Activated naive CD8-positive, alpha-beta T cell treated with anti-CD3 and anti-CD28 coated beads, Interleukin-2, amount 50 U/mL, for 24 hours (primary cell): ENCODE measurements at regions not wholly inside any gene's neighbourhood (a gene's known extent, or its start where the extent isn't known, plus 50 kb on each side); places are given as distances from the start of the nearest gene placed in this dataset.

Experiments used
- ATAC-seq: fragments of 150-1000 bp; cut with Tn5 transposase; one replicate; pipeline ENCODE4 v1.10.0; 2021
- DNase-seq: peaks from one replicate; pipeline ENCODE4 v3.0.0; 2021
- H3K27ac Mint-ChIP-seq: one replicate; pipeline ENCODE4 v1.8.0; 2021; ENCODE audit warnings: mild to moderate bottlenecking, mixed read lengths
- H3K27me3 Mint-ChIP-seq: one replicate; pipeline ENCODE4 v1.8.0; 2021; ENCODE audit warnings: mixed read lengths
- H3K36me3 Mint-ChIP-seq: one replicate; pipeline ENCODE4 v1.8.0; 2021; ENCODE audit warnings: low read depth, mixed read lengths
- H3K4me1 Mint-ChIP-seq: one replicate; pipeline ENCODE4 v1.8.0; 2021; ENCODE audit warnings: mixed read lengths
- H3K4me3 Mint-ChIP-seq: one replicate; pipeline ENCODE4 v1.8.0; 2021; ENCODE audit warnings: mild to moderate bottlenecking, moderate library complexity, mixed read lengths
- H3K9me3 Mint-ChIP-seq: one replicate; pipeline ENCODE4 v1.8.0; 2021; ENCODE audit warnings: mixed read lengths

DNA sequence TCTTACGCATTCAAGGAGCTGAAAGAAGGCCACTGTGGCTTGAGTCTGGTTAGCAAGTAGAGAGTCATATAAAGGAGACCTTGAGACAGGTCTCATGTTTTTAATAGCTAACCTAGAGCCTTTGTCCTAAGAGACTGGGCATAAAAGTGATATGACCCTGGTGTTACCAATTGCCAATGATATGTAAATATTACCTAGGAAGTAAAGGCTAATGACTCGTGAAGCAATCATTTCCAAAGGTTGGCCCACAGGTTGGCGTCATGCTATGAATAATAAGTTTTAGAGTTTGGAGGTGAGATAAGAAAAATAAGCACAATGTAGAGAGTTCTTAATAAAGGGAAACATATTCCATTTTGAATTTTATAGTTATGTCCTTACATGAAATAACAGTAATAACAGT, 116.6 kb upstream of the PLEKHA5 start:
- no peak for DNase-seq
- H3K9me3 Mint-ChIP-seq = no peaks in the 10 kb centered on the region
- no peaks in the 10 kb centered on the region for H3K27me3 Mint-ChIP-seq
- no peaks in the 10 kb centered on the region for H3K36me3 Mint-ChIP-seq
- no peaks in the 10 kb centered on the region for H3K4me1 Mint-ChIP-seq
- no peak overlapping the region for H3K4me3 Mint-ChIP-seq
- ATAC-seq = no peak
- H3K27ac Mint-ChIP-seq = no peak overlapping the region

DNA sequence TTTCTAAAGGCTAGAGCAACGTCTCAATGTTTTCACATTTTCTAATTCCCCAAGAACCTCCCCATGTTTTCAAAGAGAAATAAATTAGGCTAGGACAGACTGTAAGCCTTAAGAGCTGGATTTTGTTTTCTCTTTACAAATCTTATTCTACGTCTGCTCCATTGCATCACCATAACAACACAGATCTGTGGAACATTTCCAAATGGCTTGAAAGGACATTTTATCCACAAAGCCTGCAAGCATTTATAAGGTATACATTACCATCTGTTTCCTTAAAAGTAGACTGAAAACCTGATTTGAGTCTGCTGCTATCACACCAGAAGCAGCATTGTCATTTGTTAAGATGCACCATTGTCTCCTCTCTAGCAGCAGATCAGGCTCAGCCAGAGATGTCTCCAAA, 115.3 kb upstream of the PLEKHA5 start:
- no peaks in the 10 kb centered on the region for H3K36me3 Mint-ChIP-seq
- ATAC-seq = no peak
- H3K27ac Mint-ChIP-seq = no peak overlapping the region
- no peak overlapping the region for H3K4me3 Mint-ChIP-seq
- no peaks in the 10 kb centered on the region for H3K4me1 Mint-ChIP-seq
- no peaks in the 10 kb centered on the region for H3K9me3 Mint-ChIP-seq
- no peaks in the 10 kb centered on the region for H3K27me3 Mint-ChIP-seq
- DNase-seq = no peak

GRCh38 chr12:19015285-19015684, 114.2 kb upstream of the PLEKHA5 start:
- Mint-ChIP-seq H3K36me3 (no peaks in the 10 kb centered on the region), H3K9me3 (no peaks in the 10 kb centered on the region), H3K4me3 (no peak overlapping the region), H3K27ac (no peak overlapping the region), H3K27me3 (no peaks in the 10 kb centered on the region), H3K4me1 (no peaks in the 10 kb centered on the region)
- DNase-seq (no peak), ATAC-seq (no peak)

DNA sequence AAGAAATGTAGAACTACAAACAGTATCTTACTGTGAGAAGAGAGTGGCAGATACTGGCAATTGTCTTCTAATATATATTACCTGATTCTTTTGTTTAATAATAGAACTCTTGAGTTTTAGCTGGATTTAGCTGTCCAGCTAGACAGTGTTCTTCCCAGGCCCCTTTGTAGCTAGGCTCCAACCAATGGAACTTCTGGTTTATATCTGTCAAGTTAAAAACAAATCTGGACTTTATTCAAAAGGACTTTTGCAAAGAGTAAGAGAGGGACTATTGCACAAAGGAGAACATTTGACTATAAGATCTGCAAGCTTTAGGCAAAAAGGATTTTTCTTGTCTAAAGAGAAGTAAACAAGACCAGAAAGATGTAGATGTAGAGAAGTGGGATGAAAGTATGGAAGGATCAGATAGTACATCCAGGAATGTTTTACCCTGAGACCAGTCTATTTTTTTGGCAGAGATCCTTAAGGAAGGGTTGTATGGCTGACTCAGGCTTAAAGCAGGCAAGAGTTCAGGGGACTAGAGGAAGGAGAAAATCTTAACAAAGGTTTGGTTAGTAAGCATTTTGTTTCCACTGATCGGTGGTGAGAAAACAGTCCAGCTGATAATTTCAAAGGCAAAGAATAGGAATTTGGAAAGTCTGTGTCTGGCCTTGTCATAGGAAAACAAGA, 111.1 kb upstream of the PLEKHA5 start:
- Mint-ChIP-seq H3K27ac (no peak overlapping the region), H3K4me3 (no peak overlapping the region), H3K9me3 (no peaks in the 10 kb centered on the region), H3K27me3 (no peaks in the 10 kb centered on the region), H3K4me1 (no peaks in the 10 kb centered on the region), H3K36me3 (no peaks in the 10 kb centered on the region)
- ATAC-seq = no peak
- DNase-seq = no peak

DNA sequence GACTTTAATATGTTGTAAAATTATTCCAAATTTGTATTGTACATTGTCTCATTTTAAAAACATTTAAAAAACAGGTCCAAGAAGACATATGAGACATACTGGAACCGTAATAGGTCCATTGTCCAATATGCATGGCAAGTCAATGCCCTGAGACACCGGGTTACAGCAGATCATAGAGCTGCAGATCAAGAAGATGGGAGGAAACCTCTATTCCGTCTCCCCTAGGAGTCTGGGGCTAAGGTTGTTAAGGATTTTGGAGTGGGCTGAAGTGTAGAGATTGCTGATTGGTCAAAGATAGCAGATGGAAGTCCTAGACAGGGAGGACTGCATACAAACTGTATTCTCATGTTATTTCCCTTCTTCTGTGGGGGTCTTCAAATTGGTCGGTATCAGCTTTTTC, 108.3 kb upstream of the PLEKHA5 start:
- Mint-ChIP-seq H3K27me3 (no peaks in the 10 kb centered on the region), H3K4me3 (no peak overlapping the region), H3K27ac (no peak overlapping the region)

DNA sequence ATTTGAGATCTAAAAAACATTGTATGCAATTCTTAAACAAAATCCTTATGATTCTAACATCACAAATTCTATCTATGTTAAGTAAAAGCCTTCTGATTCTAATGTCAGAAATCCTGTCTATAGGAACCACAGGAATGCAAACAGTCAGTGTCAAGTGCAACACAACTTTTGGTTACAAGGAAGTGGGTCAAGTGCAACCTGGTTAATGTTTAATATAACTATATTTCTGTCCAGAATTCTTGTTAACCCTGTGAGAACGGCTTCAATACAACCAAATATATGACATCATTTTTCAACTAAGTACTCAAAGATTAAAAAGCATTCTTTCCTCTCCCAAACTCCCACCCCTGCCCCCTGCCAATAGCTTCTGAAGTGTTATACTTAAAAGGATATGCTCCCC, 107.9 kb upstream of the PLEKHA5 start:
- no peak for DNase-seq
- H3K4me3 Mint-ChIP-seq = no peak overlapping the region
- H3K27ac Mint-ChIP-seq = no peak overlapping the region
- no peaks in the 10 kb centered on the region for H3K4me1 Mint-ChIP-seq
- no peaks in the 10 kb centered on the region for H3K27me3 Mint-ChIP-seq
- no peak for ATAC-seq
- H3K36me3 Mint-ChIP-seq = no peaks in the 10 kb centered on the region
- H3K9me3 Mint-ChIP-seq = no peaks in the 10 kb centered on the region

More for the DNA sequence above, 108.3 kb upstream of the PLEKHA5 start:
- DNase-seq = no peak
- no peaks in the 10 kb centered on the region for H3K9me3 Mint-ChIP-seq
- no peak for ATAC-seq
- H3K4me1 Mint-ChIP-seq = no peaks in the 10 kb centered on the region
- no peaks in the 10 kb centered on the region for H3K36me3 Mint-ChIP-seq

- no peak overlapping the region for H3K27ac Mint-ChIP-seq
Observed at GRCh38 chr12:19025582-19025981, 104.0 kb upstream of the PLEKHA5 start.

DNA sequence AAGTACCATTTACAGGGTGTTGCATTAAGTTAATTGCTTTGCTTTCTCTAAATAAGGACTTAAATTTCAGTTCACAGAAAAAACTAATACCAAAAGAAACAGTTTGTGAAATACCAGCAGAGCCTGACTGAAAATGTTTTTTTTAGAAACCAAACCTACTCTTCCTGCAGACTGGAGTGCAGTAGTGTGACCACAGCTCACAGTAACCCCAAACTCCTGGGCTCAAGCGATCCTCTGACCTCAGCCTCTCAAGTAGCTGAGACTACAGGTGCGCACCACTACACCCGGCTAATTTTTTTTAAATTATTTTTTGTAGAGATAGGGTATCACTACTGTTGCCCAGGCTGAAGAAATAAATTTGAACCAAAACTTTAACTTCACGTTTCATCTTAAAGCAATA, 103.5 kb upstream of the PLEKHA5 start:
- ATAC-seq = no peak
- Mint-ChIP-seq H3K27me3 (no peaks in the 10 kb centered on the region), H3K4me1 (no peaks in the 10 kb centered on the region), H3K27ac (no peak overlapping the region), H3K9me3 (no peaks in the 10 kb centered on the region), H3K4me3 (no peak overlapping the region), H3K36me3 (no peaks in the 10 kb centered on the region)
- no peak for DNase-seq

More at GRCh38 chr12:19025582-19025981, 104.0 kb upstream of the PLEKHA5 start:
- no peak for DNase-seq
- no peak overlapping the region for H3K4me3 Mint-ChIP-seq
- H3K36me3 Mint-ChIP-seq = no peaks in the 10 kb centered on the region
- no peaks in the 10 kb centered on the region for H3K9me3 Mint-ChIP-seq
- no peak for ATAC-seq
- H3K27me3 Mint-ChIP-seq = no peaks in the 10 kb centered on the region
- no peaks in the 10 kb centered on the region for H3K4me1 Mint-ChIP-seq

- ATAC-seq (no peak), DNase-seq (no peak)
- H3K9me3 Mint-ChIP-seq = no peaks in the 10 kb centered on the region
- H3K36me3 Mint-ChIP-seq = no peaks in the 10 kb centered on the region
- H3K27me3 Mint-ChIP-seq = no peaks in the 10 kb centered on the region
- H3K4me1 Mint-ChIP-seq = no peaks in the 10 kb centered on the region
- no peak overlapping the region for H3K27ac Mint-ChIP-seq
- no peak overlapping the region for H3K4me3 Mint-ChIP-seq
Observed at GRCh38 chr12:19026614-19027488, 102.7 kb upstream of the PLEKHA5 start.

GRCh38 chr12:19030180-19030579, 99.4 kb upstream of the PLEKHA5 start:
- Mint-ChIP-seq H3K9me3 (peaks cover 12% of the 10 kb centered on the region), H3K27ac (no peak overlapping the region), H3K27me3 (no peaks in the 10 kb centered on the region), H3K4me3 (no peak overlapping the region), H3K36me3 (no peaks in the 10 kb centered on the region), H3K4me1 (no peaks in the 10 kb centered on the region)
- no peak for ATAC-seq
- DNase-seq = no peak

- H3K27me3 Mint-ChIP-seq = no peaks in the 10 kb centered on the region
- H3K9me3 Mint-ChIP-seq = peaks cover 12% of the 10 kb centered on the region
- H3K27ac Mint-ChIP-seq = no peak overlapping the region
- H3K36me3 Mint-ChIP-seq = no peaks in the 10 kb centered on the region
- H3K4me3 Mint-ChIP-seq = no peak overlapping the region
- ATAC-seq (no peak), DNase-seq (no peak)
- H3K4me1 Mint-ChIP-seq = no peaks in the 10 kb centered on the region
Observed at GRCh38 chr12:19030603-19031002, 98.9 kb upstream of the PLEKHA5 start.

DNA sequence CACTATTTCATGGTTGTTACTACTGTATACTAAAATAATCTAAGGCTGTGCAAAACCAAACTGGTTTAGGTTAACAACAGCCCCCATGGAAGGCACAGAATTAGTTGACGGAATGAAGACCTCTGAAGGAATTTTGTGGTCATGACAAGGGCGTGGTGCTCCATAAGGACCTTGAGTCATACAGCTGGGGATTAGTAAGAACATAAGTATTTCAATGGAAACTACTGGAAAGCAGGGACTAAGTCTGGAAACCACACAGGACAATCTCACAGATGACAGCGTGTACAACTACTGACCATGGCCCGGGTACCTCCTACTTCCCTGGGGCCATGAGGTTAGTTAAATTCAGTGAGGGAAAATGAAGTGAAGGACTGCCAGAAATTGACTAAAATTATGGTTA, 98.5 kb upstream of the PLEKHA5 start:
- H3K4me3 Mint-ChIP-seq = no peak overlapping the region
- ATAC-seq = no peak

GRCh38 chr12:19032826-19033225, 96.7 kb upstream of the PLEKHA5 start:
- H3K4me1 Mint-ChIP-seq = no peaks in the 10 kb centered on the region
- peaks cover 12% of the 10 kb centered on the region for H3K9me3 Mint-ChIP-seq
- DNase-seq = no peak
- peaks cover 2% of the 10 kb centered on the region for H3K27me3 Mint-ChIP-seq
- H3K36me3 Mint-ChIP-seq = no peaks in the 10 kb centered on the region
- ATAC-seq = no peak
- no peak overlapping the region for H3K4me3 Mint-ChIP-seq
- H3K27ac Mint-ChIP-seq = no peak overlapping the region

More for the DNA sequence above, 98.5 kb upstream of the PLEKHA5 start:
- H3K9me3 Mint-ChIP-seq = peaks cover 12% of the 10 kb centered on the region
- no peaks in the 10 kb centered on the region for H3K36me3 Mint-ChIP-seq
- no peak for DNase-seq
- no peak overlapping the region for H3K27ac Mint-ChIP-seq
- H3K4me1 Mint-ChIP-seq = no peaks in the 10 kb centered on the region
- H3K27me3 Mint-ChIP-seq = peaks cover 2% of the 10 kb centered on the region

- ATAC-seq = no peak
- H3K9me3 Mint-ChIP-seq = peaks cover 12% of the 10 kb centered on the region
- H3K27me3 Mint-ChIP-seq = peaks cover 2% of the 10 kb centered on the region
- H3K36me3 Mint-ChIP-seq = no peaks in the 10 kb centered on the region
- no peak overlapping the region for H3K4me3 Mint-ChIP-seq
- no peaks in the 10 kb centered on the region for H3K4me1 Mint-ChIP-seq
- H3K27ac Mint-ChIP-seq = no peak overlapping the region
- no peak for DNase-seq
Observed at GRCh38 chr12:19033244-19033643, 96.3 kb upstream of the PLEKHA5 start.

GRCh38 chr12:19034937-19035336, 94.6 kb upstream of the PLEKHA5 start:
- H3K4me1 Mint-ChIP-seq = no peaks in the 10 kb centered on the region
- H3K27ac Mint-ChIP-seq = no peak overlapping the region
- H3K36me3 Mint-ChIP-seq = no peaks in the 10 kb centered on the region
- peaks cover 12% of the 10 kb centered on the region for H3K9me3 Mint-ChIP-seq
- DNase-seq (no peak), ATAC-seq (no peak)
- peaks cover 2% of the 10 kb centered on the region for H3K27me3 Mint-ChIP-seq
- H3K4me3 Mint-ChIP-seq = no peak overlapping the region
